ENCODE measurements at regions not wholly inside any gene's neighbourhood (a gene's known extent, or its start where the extent isn't known, plus 50 kb on each side); places are given as distances from the start of the nearest gene placed in this dataset.

GRCh38 chr2:71277536-71278103, 50.7 kb upstream of the PAIP2B start:
- Mint-ChIP-seq H3K27ac (no peak overlapping the region), H3K27me3 (peaks cover 53 to 74% of the 10 kb centered on the region in 2 donors), H3K36me3 (no peaks in the 10 kb centered on the region), H3K9me3 (peaks cover 3% of the 10 kb centered on the region), H3K4me3 (peak overlapping the region; percentile 76), H3K4me1 (ENCODE audit: low read depth in 2 of 2) (peaks cover 9 to 10% of the 10 kb centered on the region in 2 donors)
- ATAC-seq (no peak), DNase-seq (ENCODE audit: low spot score) (no peak)

DNA sequence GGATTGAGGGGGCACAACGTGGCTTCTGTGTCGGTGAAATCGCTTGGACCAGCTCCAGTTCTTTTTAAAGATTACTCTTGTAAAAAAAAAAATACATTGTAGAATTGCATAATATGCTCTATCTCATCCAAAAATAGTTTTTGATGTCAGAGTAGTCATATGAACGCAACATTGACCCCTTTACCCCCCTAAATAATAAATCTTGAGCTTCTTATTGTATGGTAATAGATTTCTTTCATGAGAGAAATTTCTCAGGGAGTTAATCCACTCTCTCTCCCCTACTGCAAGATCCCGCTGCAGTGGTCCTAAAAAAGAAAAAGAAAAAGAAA, 50.2 kb upstream of the PAIP2B start:
- DNase-seq (ENCODE audit: low spot score) (no peak), ATAC-seq (no peak)

GRCh38 chr2:71276311-71277146, 49.6 kb upstream of the PAIP2B start:
- ATAC-seq (peak; percentile 100), DNase-seq (ENCODE audit: low spot score) (peak; percentile 92)
- peaks cover 9 to 10% of the 10 kb centered on the region in 2 donors for H3K4me1 Mint-ChIP-seq (ENCODE audit: low read depth in 2 of 2)
- H3K27me3 Mint-ChIP-seq, result peaks cover 54 to 77% of the 10 kb centered on the region in 2 donors
- no peak overlapping the region for H3K27ac Mint-ChIP-seq
- peaks cover 3% of the 10 kb centered on the region for H3K9me3 Mint-ChIP-seq
- no peaks in the 10 kb centered on the region for H3K36me3 Mint-ChIP-seq
- peak overlapping the region; percentile 76 for H3K4me3 Mint-ChIP-seq

More for the DNA sequence above, 50.2 kb upstream of the PAIP2B start:
- Mint-ChIP-seq H3K9me3 (peaks cover 3% of the 10 kb centered on the region), H3K4me3 (peak overlapping the region; percentile 76), H3K27me3 (peaks cover 55 to 77% of the 10 kb centered on the region in 2 donors), H3K36me3 (no peaks in the 10 kb centered on the region), H3K4me1 (ENCODE audit: low read depth in 2 of 2) (peaks cover 9 to 10% of the 10 kb centered on the region in 2 donors), H3K27ac (no peak overlapping the region)
